Type B pancreatic cell (in vitro differentiated cells): ENCODE measurements at regions not wholly inside any gene's neighbourhood (a gene's known extent, or its start where the extent isn't known, plus 50 kb on each side); places are given as distances from the start of the nearest gene placed in this dataset.

Source experiments
- DNase-seq: peaks from one replicate; pipeline ENCODE4 v3.0.0; 2021; ENCODE audit warnings: mixed read lengths; ENCODE audit not compliant: unreplicated experiment; ENCODE audit errors: extremely low spot score
- H3K27ac Mint-ChIP-seq: 2 replicates; pipeline ENCODE4 v1.8.0; 2021; ENCODE audit warnings: mild to moderate bottlenecking, mixed read lengths
- H3K27me3 Mint-ChIP-seq: 2 replicates; pipeline ENCODE4 v1.8.0; 2021; ENCODE audit warnings: mixed read lengths
- H3K36me3 Mint-ChIP-seq: 2 replicates; pipeline ENCODE4 v1.8.0; 2021; ENCODE audit warnings: mixed read lengths
- H3K4me1 Mint-ChIP-seq: one replicate; pipeline ENCODE4 v1.8.0; 2021; ENCODE audit warnings: mixed read lengths; ENCODE audit not compliant: unreplicated experiment
- H3K4me3 Mint-ChIP-seq: 2 replicates; pipeline ENCODE4 v1.8.0; 2021; ENCODE audit warnings: mild to moderate bottlenecking, mixed read lengths
- H3K9me3 Mint-ChIP-seq: 2 replicates; pipeline ENCODE4 v1.8.0; 2021; ENCODE audit warnings: mixed read lengths
- CTCF ChIP-seq: fragments of 200-600 bp; sonication (generic); conservative IDR thresholded peaks from 2 replicates; pipeline ENCODE4 v1.5.0; 2021; ENCODE audit warnings: antibody characterized with exemption, mild to moderate bottlenecking

- H3K27me3 Mint-ChIP-seq, result peaks cover 25% of the 10 kb centered on the region
- no peak overlapping the region for H3K27ac Mint-ChIP-seq
- no peaks in the 10 kb centered on the region for H3K4me1 Mint-ChIP-seq
- DNase-seq, result no peak
- H3K36me3 Mint-ChIP-seq, result no peaks in the 10 kb centered on the region
- H3K9me3 Mint-ChIP-seq, result no peaks in the 10 kb centered on the region
- H3K4me3 Mint-ChIP-seq, result no peak overlapping the region
- TF ChIP-seq CTCF, result no peak
These were observed 785.6 kb downstream of the BRD1 start for GRCh38 chr22:49042066-49042465.

GRCh38 chr22:49040754-49041467, 786.8 kb downstream of the BRD1 start:
- H3K27me3 Mint-ChIP-seq, result peaks cover 24% of the 10 kb centered on the region
- TF ChIP-seq CTCF, result no peak
- H3K9me3 Mint-ChIP-seq, result no peaks in the 10 kb centered on the region
- H3K36me3 Mint-ChIP-seq, result no peaks in the 10 kb centered on the region
- H3K4me3 Mint-ChIP-seq, result no peak overlapping the region
- no peaks in the 10 kb centered on the region for H3K4me1 Mint-ChIP-seq
- H3K27ac Mint-ChIP-seq, result no peak overlapping the region
- no peak for DNase-seq

- no peaks in the 10 kb centered on the region for H3K9me3 Mint-ChIP-seq
- H3K4me1 Mint-ChIP-seq, result no peaks in the 10 kb centered on the region
- no peak overlapping the region for H3K27ac Mint-ChIP-seq
- DNase-seq, result no peak
- H3K4me3 Mint-ChIP-seq, result no peak overlapping the region
- H3K36me3 Mint-ChIP-seq, result no peaks in the 10 kb centered on the region
- H3K27me3 Mint-ChIP-seq, result peaks cover 16% of the 10 kb centered on the region
- no peak for TF ChIP-seq CTCF
These were observed 787.6 kb downstream of the BRD1 start for GRCh38 chr22:49040111-49040510.

GRCh38 chr22:49039625-49040024, 788.0 kb downstream of the BRD1 start:
- Mint-ChIP-seq H3K4me3 (no peak overlapping the region), H3K36me3 (no peaks in the 10 kb centered on the region), H3K27ac (no peak overlapping the region), H3K27me3 (peaks cover 15% of the 10 kb centered on the region), H3K4me1 (no peaks in the 10 kb centered on the region), H3K9me3 (no peaks in the 10 kb centered on the region)
- DNase-seq, result no peak
- TF ChIP-seq CTCF, result no peak

- Mint-ChIP-seq H3K4me1 (no peaks in the 10 kb centered on the region), H3K36me3 (no peaks in the 10 kb centered on the region), H3K27ac (no peak overlapping the region), H3K27me3 (peaks cover 23% of the 10 kb centered on the region), H3K4me3 (no peak overlapping the region), H3K9me3 (no peaks in the 10 kb centered on the region)
- no peak for DNase-seq
- no peak for TF ChIP-seq CTCF
These were observed 789.9 kb downstream of the BRD1 start for GRCh38 chr22:49037701-49038245.
